Adrenal gland (tissue), 5 donors: ENCODE measurements at regions not wholly inside any gene's neighbourhood (a gene's known extent, or its start where the extent isn't known, plus 50 kb on each side); places are given as distances from the start of the nearest gene placed in this dataset.

ENCODE experiments used
- CTCF ChIP-seq, 6 experiments: fragments of 450-650 bp in 4 of 6; fragments of 200-600 bp in 2 of 6; sonication (generic) in 1 of 6; IDR thresholded peaks; 1 replicate in 5 of 6; 2 replicates in 1 of 6; pipeline versions ENCODE4 v1.5.1 to v1.8.0; 2016 to 2021; ENCODE audit warnings: antibody characterized with exemption in 6 of 6, mild to moderate bottlenecking in 2 of 6, moderate library complexity in 1 of 6
- POLR2A ChIP-seq, 2 donors: fragments of 450-650 bp; IDR thresholded peaks; one replicate each; pipeline ENCODE4 v1.6.1; 2017; ENCODE audit warnings: antibody characterized with exemption in 2 of 2, mild to moderate bottlenecking in 2 of 2, moderate library complexity in 1 of 2
- donor health status: DM: no; HTN: no; CAD: no.

GRCh38 chr12:105740369-105740768, 398.4 kb downstream of the NUAK1 start:
- TF ChIP-seq CTCF (IDR thresholded peaks at IDR 0.05) (no peak), POLR2A (IDR thresholded peaks at IDR 0.05) (no peak)
